HG02623 (cell line): ENCODE measurements at regions not wholly inside any gene's neighbourhood (a gene's known extent, or its start where the extent isn't known, plus 50 kb on each side); places are given as distances from the start of the nearest gene placed in this dataset.

Source experiments
- ATAC-seq: cut with Tn5 transposase; IDR thresholded peaks from one replicate; pipeline ENCODE4 v1.9.1; 2021; ENCODE audit warnings: moderate library complexity; ENCODE audit not compliant: unreplicated experiment

DNA sequence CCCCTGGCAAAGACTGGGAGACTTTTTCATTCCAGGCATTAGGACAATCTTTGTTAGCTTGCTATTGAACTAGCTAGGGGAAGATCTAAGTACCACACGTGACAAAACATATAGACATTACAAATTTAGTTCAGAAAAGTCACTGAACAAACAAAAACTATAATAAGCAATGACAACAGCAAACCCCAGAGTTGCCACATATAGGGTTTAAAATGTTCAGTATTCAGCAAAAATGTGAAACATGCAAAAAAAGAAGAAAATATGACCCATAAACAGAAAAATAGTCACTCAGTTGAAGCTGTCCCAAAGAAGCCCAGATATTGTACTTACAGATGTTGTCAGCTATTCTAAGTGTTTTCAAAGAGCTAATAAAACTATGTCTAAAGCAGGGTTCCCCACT, 431.1 kb upstream of the CDH2 start:
- ATAC-seq: no peak

DNA sequence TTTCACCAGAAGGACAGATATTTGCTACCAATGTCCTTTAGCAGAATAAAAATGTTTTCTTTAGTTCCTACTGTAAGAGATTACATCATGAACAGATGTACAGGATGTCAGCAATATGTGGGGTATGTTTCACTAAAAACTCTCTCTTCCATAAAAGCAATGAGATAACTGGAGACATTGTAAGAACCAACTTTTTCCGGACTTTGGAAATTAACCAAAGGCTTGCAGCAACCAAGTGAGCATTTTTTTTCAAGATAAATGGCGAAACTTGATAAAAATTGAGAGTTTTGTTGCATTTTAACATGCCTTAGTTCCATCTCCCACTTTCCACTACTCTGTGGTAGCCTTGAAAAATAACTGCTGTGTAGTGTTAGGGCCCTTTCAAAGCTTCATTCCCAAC, 429.8 kb upstream of the CDH2 start:
- no peak for ATAC-seq

DNA sequence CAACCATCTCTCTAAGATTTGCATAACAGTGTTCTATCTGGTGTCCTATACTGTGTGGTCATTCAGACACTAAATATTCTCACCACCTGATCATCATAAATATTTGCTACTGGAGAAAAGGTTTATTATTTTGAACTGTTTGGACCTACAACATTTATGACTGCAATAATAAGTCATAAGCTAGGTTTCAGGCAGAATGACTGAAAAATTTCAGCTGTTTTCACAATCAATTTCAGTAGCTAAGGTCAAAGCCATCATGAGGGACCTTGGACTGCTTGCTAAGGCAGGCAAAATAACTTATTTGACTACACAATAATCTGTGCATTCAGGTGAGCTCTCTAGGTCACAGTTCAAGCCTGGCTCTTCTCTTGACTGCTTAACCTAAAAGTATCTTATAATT, 425.5 kb upstream of the CDH2 start:
- ATAC-seq: no peak

DNA sequence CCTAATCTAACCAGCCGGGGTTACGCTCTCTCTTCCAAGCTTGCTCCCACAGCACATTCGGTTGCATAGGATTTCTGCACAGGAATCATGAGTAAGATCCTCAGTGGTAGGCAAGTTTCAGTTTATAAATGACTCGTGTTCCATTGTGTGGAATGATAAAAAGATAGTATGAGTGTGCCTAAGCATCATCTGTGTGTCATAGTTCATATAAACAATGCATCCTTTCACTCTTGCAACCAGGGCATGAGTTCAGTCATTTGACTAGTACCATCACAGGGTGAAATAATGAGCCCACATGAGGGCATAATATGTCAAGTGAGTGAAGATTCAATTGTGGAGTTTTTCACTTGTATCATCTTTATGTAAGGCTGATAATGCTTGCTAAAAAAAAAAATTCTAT, 417.1 kb upstream of the CDH2 start:
- no peak for ATAC-seq

DNA sequence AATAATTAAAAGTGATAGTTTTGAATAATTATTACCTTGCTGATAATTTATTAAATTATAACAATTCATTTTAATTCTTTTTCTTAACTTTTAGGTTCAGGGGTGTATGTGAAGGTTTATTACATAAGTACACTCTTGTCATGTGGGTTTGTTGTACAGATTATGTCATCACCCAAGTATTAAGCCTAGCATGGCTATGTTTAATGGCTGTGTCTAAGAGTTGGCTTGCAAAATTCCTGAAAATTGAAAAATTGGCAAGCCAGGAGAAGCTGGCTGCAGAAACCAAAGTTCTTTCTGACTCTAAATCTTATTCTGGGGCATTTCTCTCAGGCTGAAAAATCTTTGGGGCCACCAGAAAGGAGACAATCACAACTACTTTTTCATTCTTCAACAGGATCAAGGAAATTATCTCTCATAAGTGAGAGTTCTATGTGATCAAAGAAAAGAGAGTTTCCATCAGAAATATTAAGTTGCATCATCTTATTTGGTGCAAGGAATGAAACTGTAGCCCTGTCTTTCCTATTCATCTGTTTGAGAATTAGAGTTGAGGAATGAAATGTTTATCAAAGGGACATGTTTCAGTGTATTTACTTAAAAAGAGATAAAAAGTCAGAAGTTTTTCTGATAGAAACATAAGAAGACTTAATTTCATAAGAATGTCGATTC, 412.1 kb upstream of the CDH2 start:
- no peak for ATAC-seq

DNA sequence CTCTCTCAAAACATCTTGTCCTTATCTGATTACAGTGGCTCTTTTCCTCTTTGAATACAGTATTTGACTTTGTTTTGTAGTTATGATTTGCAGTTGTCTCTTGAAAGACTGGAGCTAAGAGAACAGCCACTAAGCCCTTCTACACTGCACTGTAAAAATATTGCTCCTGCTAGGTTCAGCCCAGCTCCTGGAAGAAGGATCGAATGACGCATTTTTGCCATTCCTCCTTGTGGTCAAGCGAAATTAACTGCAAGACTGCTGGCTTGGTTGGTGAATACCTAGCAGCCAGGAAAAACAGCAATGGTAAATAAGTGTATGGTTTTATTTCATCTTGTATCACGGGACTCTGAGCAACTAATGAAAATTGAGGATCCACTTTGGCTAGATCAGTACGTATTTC, 407.8 kb upstream of the CDH2 start:
- ATAC-seq: no peak

DNA sequence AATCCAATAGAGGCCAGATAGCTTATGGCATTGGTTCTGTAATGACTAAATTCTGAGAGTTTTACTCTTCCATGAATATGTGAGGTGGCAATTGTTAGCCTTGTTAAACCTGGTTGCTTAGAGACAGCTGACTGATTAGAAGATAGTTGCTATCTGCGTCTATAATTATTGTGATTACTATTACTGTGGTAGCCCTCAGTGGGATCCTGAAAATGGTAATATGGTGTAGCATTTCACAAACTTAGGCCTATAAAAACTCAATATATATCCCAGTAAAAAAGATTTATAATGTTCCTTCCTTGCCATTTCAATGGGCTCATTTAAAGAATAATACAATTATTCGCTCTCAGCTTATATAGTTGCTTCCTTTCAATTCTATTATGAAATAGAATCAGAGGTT, 405.8 kb upstream of the CDH2 start:
- no peak for ATAC-seq

DNA sequence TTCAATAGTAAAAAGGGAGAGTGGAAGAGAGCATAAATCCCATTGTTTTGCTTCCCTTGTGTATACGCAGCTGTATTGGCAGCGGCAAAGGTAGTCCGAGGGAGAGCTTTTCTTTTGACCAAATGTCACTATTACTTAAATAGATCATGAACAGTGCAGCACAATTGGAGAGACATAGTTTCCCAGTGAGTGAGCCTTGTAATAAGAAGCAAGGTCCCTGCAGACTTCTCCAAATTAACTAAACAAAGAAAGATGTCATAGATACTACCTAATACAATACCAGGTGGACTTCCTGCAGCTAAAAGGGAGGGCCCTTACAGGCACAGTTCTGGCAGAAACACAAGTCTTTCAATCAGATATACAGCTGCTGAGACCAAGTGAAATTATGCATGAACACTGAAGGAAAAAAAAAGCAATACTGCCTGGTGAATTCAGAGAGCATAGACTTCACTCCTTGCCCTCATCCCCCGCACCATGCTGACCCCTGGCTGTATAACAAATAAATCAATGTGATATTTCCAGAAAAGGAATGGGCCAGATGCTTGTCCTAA, 404.7 kb upstream of the CDH2 start:
- ATAC-seq: no peak

DNA sequence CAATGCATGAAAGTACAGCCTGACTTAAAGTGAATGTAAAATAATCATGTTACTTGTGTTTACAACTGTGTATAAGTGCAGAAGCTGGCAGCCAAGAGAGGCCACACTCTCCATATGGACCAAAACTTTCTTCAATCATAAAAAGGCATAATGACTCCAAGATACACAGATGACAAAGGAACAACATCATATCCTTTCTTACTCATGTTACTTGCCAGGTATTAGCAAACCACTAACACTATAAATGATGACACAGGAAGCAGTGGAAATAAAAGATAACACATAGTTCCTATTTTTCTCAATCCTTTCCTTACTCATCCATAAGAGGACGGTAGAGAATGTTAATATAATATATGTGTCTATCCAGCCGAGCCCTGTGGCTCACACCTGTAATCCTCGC, 400.0 kb upstream of the CDH2 start:
- ATAC-seq: no peak

DNA sequence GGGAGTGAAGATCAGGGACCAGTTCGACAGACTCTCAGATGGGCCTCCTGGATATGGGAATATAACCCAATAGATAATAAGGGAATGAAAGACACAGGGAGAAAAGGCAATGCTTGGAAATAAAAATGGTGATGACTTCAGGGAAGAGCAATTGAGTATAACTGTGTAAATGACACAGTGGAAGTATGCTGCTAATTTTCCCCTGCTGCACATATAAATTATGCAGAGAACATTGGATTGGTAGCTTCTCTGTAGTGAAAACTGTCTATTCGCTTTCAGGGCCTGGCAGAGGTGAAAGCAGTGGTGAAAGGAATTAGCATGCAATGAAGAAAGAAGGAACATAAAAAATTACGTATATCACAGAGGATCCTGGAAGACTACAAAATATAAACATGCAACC, 398.2 kb upstream of the CDH2 start:
- ATAC-seq: no peak

DNA sequence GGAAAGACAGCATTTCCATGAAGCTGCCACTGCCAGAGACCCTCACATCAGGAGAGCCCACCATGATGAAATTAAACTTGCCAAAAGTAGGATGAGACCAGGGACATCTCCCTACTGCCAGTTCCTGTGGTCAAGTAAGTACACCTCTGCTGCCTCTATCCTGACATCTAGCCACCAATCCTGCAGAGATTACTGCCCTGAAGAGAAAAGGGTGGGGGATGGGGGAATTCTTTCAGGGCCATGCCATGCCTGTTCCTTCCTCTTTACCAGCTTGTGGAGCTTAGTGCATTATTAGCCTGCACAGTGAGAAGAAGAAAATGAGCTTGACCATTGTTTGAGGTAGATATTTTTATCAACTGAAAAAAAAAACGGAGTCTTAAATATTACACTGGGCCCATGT, 397.2 kb upstream of the CDH2 start:
- ATAC-seq: no peak

DNA sequence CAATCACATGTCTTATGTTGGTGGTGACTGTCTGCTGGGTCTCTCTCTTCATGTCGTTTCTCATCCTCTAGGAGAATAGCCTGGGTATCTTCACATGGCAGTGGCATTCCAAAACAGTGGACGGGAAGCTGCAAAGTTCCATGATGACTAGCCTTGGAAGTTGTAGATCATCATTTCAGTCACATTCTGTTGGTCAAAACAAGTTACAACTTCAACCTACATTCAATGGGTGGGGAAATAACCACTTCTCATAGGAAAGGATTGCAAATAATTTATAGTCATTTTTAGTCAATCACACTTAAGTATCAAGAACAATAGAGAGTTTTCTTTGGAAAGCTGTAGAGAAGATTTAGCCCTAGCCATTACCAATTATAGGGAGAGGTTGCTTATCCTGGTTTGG, 395.0 kb upstream of the CDH2 start:
- ATAC-seq: no peak

DNA sequence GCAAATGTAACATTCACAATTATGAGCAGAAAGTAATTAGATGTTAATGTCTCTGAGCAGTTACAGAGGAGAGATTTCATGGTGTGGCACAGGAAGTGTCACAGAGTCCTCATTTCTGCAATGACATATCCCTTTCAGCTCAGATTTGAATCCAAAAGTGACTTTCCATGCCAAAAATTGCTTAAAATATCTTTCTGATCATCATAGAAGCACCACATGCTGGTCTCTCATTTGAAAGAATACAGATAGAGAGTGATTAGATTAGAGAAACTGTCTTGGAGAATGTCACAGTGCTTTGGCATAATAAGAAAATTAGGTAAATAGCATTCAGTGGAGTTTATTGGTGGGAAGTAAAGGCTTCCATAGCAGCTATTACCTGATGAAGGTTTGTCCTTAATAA, 383.4 kb upstream of the CDH2 start:
- ATAC-seq: no peak

DNA sequence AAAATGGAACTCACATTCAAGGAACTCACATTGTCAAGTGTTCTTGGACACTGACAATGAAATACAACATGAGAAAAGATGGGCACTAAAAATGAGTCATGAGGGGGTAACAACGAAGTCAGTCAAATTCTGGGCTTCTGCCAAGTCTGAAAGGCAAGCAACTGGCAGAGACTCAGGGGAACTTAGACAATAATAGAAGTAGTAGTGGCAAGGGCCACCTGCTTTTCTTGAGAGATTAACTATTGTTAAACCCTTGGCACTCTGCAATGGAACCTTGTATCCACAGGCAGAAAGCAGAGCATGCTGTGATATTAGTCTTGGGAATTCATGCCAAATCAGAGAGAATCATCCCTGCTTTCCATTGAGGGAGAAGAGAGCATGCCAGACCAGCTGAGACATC, 382.6 kb upstream of the CDH2 start:
- no peak for ATAC-seq

DNA sequence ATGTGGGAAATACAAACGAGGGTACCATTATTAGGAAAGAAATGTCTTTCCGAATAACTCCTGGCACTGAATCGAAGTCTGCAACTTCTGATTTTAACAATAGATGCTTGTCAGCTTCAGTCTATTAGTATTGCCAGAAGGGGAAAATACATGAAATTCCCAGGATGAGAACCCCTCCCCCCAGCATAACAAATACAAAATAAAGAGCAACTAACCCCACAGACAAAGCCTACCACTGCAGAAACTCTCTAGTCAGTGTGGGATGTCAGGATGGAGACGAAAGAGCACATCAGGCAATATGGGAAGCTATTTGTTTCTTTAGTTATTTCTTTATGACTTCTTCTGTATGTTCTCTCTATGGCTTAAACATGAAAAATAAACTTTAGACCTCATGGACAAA, 365.0 kb upstream of the CDH2 start:
- ATAC-seq: no peak

DNA sequence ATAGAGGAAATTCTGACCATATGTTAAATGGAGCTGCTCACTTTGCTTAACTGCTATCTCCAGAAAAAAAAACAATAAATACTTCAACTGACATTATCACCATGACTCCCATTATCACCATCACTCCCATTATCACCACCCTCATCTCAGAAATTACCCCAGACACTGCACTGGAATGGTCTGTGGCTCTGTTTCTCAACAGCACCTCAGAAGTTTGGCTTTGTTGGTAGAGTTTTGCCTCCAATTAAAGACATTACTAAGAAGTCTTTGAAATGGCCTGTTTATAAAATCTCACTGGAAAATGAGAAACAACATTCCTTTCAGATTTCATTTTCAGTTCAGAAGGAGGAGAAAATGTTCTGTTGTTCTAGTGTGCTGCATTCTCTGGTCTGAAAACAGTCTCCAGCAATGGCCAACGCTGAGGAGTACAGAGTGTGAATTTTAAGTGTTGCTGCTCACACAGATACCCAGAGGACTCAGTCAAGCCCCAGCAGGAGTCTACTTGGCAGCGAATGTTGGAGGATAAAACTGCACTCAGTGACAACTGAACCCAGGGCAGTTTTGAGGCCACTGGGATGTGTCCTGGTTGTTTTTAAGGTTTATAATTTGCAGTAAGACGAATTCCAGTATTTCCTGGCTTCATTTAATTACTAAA, 364.5 kb upstream of the CDH2 start:
- no peak for ATAC-seq

DNA sequence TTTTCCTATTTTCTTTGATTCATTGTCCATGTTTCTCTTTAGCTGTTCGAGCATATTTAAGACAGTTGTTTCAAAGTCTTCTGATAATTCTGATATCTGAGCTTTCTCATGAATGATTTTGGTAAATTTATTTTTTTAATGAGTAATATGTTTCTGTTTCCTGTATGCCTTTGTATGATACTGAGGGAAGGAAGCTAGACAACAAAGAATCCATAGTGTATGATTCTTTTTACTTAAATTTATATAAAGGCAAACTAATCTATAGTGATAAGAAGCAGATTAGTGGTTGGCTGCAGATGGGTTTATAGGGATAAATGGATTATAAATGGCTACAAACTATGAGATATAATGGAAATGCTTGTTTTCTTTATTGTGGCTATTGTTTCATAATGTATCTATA, 352.7 kb upstream of the CDH2 start:
- no peak for ATAC-seq

DNA sequence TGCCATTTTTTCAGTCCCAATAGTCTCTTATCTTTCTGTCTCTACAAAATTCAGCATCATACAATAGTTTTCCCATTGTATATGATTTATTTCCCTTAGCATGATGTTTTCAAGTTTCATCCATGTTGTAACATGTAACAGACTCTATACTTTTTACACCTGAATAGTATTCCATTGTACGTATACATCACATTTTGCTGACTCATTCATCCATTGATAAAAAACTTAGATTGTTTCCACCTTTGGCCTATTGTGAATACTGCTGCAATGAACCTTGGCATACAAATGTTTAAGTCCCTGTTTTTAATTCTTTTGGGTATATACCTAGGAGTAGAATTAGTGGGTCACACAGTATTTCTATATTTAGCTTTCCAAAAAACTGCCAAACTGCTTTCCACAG, 349.3 kb upstream of the CDH2 start:
- ATAC-seq: no peak

DNA sequence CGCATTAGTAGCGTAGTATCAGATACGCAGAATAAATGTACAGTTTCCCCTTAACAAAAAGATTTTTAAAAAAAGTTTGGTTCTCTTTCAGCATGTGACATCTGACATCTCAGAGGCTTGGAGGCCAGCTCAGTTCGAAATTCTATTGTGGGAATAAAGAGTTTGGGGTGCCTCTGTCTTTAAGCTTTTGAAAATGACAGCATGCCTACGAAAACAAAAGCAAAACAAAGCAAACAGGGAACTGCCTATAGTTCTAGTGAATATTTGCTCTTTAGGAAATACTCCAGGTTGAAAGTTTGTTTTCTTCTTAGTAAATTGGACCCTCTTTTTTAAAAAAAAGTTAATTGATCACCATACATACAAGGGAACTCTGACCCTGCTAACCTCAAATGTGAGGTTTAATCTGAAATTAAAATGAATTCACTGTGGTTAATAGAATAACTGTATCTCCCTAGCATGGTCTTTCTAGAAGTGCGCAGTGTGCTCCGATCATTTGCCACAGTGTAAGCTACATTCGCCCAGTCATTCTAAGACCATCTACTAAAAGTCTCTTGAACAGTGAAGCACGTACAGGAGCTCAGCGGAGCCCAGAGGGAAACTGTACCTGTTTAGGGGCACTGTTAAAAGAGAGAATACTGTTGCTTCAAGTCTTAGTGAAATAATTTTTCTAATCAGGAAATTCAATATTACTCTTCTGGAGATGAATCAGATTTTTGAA, 347.0 kb upstream of the CDH2 start:
- ATAC-seq: no peak

DNA sequence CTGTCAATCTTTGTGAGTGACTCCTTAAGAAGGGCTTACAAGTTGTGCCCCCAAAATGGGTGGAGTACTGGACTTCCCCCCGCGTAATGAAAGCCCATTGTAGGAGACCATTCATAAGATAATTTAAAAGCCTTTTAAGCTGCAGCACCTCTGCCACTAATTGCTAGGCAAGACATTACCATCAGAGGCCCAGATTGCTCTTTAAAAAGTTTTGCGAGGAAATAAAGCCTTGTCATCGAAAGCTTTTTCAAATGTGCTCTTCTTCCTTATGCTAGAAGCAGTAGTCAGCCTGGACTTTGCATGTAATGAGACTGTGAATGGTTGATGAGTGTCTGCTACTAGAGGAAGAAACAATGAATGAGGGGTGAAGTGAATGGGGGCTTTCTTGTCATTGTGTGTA, 345.3 kb upstream of the CDH2 start:
- no peak for ATAC-seq

DNA sequence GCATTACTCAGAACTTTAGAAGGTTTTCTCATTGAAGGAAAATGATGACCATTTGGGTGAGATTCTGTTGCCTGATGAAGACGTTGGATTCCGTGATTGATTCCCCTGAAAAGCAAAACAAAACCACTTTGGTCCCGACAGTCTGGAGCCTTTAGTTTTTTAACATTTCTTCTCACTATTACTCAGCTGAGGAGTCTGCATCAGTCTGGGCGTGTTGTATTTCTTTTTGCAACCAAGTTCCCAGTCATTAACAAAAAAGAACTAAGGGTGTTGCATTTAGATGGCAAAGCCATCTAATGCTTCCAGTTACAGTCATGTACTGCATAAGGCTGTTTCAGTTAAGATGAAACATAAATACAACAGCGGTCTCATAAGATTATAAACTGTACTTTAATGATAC, 343.1 kb upstream of the CDH2 start:
- no peak for ATAC-seq

DNA sequence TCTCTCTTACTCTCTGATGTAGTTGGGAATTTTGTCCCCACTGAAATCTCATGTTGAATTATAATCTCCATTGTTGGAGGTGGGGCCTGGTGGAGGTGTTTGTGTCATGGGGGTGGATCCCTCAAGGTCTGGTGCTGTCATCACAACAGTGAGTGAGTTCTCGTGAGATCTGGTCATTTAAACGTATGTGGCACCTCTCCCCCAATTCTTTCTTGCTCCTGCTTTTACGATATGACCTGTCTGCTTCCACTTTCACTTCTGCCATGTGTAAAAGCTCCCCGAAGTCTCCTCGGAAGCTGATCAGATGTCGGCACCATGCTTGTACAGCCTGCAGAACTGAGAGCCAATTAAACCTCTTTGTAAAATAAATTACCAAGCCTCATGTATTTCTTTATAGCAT, 337.8 kb upstream of the CDH2 start:
- no peak for ATAC-seq
